Muscle layer of duodenum (tissue), 2 donors: ENCODE measurements at regions not wholly inside any gene's neighbourhood (a gene's known extent, or its start where the extent isn't known, plus 50 kb on each side); places are given as distances from the start of the nearest gene placed in this dataset.

ENCODE experiments used
- H3K27ac ChIP-seq: one replicate; pipeline ENCODE4 v1.7.0; 2013; ENCODE audit warnings: mild to moderate bottlenecking, low read length
- H3K27me3 ChIP-seq: one replicate; pipeline ENCODE4 v1.7.0; 2013; ENCODE audit warnings: low read depth, mild to moderate bottlenecking, control low read depth, low read length
- H3K36me3 ChIP-seq, 2 donors: one replicate each; pipeline ENCODE4 v1.7.0; 2013; ENCODE audit warnings: low read length in 2 of 2, control low read depth in 1 of 2, mild to moderate bottlenecking in 1 of 2; ENCODE audit not compliant: insufficient read depth in 2 of 2, control insufficient read depth in 1 of 2
- H3K4me1 ChIP-seq, 2 donors: one replicate each; pipeline ENCODE4 v1.7.0; 2013; ENCODE audit warnings: low read length in 2 of 2, mild to moderate bottlenecking in 2 of 2, control low read depth in 1 of 2, moderate library complexity in 1 of 2; ENCODE audit not compliant: insufficient read depth in 2 of 2, control insufficient read depth in 1 of 2
- H3K4me3 ChIP-seq, 2 donors: one replicate each; pipeline ENCODE4 v1.7.0; 2013; ENCODE audit warnings: low read length in 2 of 2, low read depth in 1 of 2, mild to moderate bottlenecking in 1 of 2
- H3K9me3 ChIP-seq, 2 donors: one replicate each; pipeline ENCODE4 v1.7.0; 2013; ENCODE audit warnings: low read length in 2 of 2, control low read depth in 1 of 2, mild to moderate bottlenecking in 1 of 2; ENCODE audit not compliant: control insufficient read depth in 1 of 2
- donor health status: healthy.

GRCh38 chr11:70494559-70495350, 96.4 kb downstream of the CTTN start:
- H3K27me3 ChIP-seq, result no peaks in the 10 kb centered on the region
- H3K9me3 ChIP-seq, result peaks cover 8 to 18% of the 10 kb centered on the region in 2 donors
- no peaks in the 10 kb centered on the region for H3K4me1 ChIP-seq
- no peaks in the 10 kb centered on the region for H3K36me3 ChIP-seq
- H3K4me3 ChIP-seq, result no peak overlapping the region
- H3K27ac ChIP-seq, result no peak overlapping the region

GRCh38 chr11:70495351-70496310, 97.3 kb downstream of the CTTN start:
- Histone ChIP-seq H3K27me3 (no peaks in the 10 kb centered on the region), H3K4me1 (no peaks in the 10 kb centered on the region), H3K36me3 (no peaks in the 10 kb centered on the region), H3K9me3 (peaks cover 7 to 15% of the 10 kb centered on the region in 2 donors), H3K27ac (no peak overlapping the region), H3K4me3 (no peak overlapping the region)

GRCh38 chr11:70496591-70497535, 98.5 kb downstream of the CTTN start:
- Histone ChIP-seq H3K36me3 (no peaks in the 10 kb centered on the region), H3K4me1 (no peaks in the 10 kb centered on the region), H3K4me3 (no peak overlapping the region), H3K9me3 (peaks cover 0 to 6% of the 10 kb centered on the region in 2 donors), H3K27me3 (no peaks in the 10 kb centered on the region), H3K27ac (no peak overlapping the region)

DNA sequence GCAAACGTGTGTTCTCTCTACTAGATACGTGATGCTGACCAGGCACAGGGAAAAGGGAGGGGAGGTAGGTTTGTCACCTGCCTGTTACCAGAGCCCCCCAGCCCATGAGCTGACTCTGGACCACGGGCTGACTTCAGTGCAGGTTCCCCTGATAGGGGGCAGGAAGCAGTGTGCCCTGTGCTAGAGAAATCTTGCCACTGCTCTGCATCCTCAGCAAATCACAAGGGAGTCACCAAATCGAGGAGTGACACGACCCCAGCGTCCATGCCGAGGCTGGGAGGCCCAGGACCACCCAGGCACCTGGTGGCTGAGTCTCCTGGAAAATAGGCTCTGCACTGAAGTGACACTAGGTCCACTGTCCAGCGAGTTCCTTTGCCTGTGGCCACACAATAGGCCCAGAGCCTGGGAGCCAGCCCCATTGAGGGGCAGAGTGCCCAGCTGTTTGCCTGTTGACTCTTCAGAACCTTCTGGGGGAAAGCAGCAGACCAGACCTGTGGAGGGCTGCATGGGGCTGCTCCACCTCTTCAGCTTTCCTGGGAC, 99.3 kb downstream of the CTTN start:
- H3K4me1 ChIP-seq, result no peaks in the 10 kb centered on the region
- H3K27me3 ChIP-seq, result no peaks in the 10 kb centered on the region
- H3K9me3 ChIP-seq, result no peaks in the 10 kb centered on the region
- no peak overlapping the region for H3K27ac ChIP-seq
- H3K4me3 ChIP-seq, result no peak overlapping the region
- H3K36me3 ChIP-seq, result no peaks in the 10 kb centered on the region

- no peaks in the 10 kb centered on the region for H3K9me3 ChIP-seq
- H3K4me3 ChIP-seq, result no peak overlapping the region
- no peaks in the 10 kb centered on the region for H3K36me3 ChIP-seq
- H3K27ac ChIP-seq, result no peak overlapping the region
- no peaks in the 10 kb centered on the region for H3K4me1 ChIP-seq
- H3K27me3 ChIP-seq, result no peaks in the 10 kb centered on the region
Observed at GRCh38 chr11:70498171-70498571, 99.8 kb downstream of the CTTN start.

GRCh38 chr11:70498976-70499801, 100.9 kb downstream of the CTTN start:
- Histone ChIP-seq H3K4me1 (no peaks in the 10 kb centered on the region), H3K4me3 (no peak overlapping the region), H3K36me3 (no peaks in the 10 kb centered on the region), H3K27me3 (no peaks in the 10 kb centered on the region), H3K9me3 (no peaks in the 10 kb centered on the region), H3K27ac (no peak overlapping the region)

- H3K27ac ChIP-seq, result no peak overlapping the region
- H3K9me3 ChIP-seq, result no peaks in the 10 kb centered on the region
- H3K27me3 ChIP-seq, result no peaks in the 10 kb centered on the region
- H3K4me1 ChIP-seq, result no peaks in the 10 kb centered on the region
- no peak overlapping the region for H3K4me3 ChIP-seq
- H3K36me3 ChIP-seq, result no peaks in the 10 kb centered on the region
Observed at GRCh38 chr11:70500076-70500847, 101.9 kb downstream of the CTTN start.

DNA sequence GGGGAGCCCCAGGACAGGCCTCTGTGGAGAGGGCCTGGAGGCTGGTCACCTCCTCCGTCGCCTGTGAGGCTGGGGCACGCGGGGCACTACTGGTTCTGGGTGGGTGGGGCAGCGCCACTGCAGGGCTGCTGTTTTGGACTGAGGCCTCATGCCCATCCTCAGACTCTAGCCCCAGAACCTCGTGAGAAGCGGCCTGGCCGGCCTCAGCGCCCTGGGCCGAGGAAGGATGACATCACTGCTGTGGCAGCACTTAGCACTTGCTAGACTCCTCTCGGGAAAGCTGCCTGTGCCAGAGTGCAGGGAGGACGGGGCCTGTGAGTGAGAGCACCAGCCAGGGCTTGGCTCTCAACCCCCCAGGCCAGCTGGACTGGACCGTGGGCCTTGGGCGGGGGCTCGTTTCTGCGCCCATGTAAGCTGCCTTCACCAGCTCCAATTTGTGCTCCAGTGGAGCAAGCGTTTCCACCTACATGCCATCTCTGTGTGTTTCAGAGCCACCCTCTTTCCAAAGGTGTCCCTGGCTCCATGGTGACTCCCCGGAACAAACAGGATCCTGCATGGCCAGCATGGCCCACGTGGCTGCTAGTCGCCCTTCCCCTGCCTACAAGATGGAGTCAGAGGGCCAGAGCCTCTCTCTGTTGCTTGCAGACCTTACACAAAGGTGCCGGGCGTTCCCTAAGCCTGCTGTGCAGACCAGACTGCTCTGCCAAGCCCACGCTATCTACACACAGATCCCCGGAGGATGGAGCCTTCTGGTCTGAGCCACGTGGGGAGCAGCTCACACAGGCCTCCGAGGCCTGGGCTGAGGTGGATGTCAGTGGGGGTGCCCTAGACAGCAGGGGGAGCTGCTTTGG, 102.9 kb downstream of the CTTN start:
- no peaks in the 10 kb centered on the region for H3K9me3 ChIP-seq
- no peak overlapping the region for H3K4me3 ChIP-seq
- H3K36me3 ChIP-seq, result no peaks in the 10 kb centered on the region
- H3K27me3 ChIP-seq, result no peaks in the 10 kb centered on the region
- no peak overlapping the region for H3K27ac ChIP-seq
- no peaks in the 10 kb centered on the region for H3K4me1 ChIP-seq

DNA sequence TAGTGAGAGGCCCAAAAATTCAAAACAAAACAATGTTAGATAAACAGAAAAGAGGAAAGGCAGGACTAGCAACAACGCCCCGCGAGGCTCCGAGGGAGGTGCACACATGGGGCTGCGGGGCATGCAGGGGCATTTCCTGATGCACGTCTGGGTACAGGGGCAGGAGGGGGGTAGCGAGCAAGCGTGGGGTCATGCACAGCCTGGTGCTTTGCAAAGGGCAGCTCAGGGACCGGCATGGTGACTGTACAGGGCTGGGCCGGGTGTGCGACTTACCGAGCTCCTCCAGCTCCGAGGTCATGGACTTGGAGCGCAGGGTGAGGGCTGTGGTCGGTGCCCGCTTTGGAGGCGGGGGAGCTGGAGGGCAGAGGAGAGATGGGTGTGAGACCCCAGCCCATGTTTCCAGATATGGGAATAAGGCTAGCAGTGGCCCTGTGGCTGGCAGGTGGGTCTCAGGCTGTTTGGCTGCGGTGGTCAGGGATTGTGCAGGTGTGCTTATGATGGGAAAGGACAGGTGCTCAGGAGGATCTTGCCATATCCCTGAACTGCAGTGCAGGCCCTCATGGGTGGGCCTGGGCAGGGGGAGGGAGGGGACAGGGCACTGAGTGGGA, 103.7 kb downstream of the CTTN start:
- no peak overlapping the region for H3K4me3 ChIP-seq
- no peaks in the 10 kb centered on the region for H3K27me3 ChIP-seq
- no peaks in the 10 kb centered on the region for H3K4me1 ChIP-seq
- H3K9me3 ChIP-seq, result no peaks in the 10 kb centered on the region
- no peaks in the 10 kb centered on the region for H3K36me3 ChIP-seq
- H3K27ac ChIP-seq, result no peak overlapping the region
